Activated CD4-positive, CD25-positive, alpha-beta regulatory T cell treated with anti-CD3 and anti-CD28 coated beads, Interleukin-2, amount 50 U/mL, for 72 hours (primary cell): ENCODE measurements at regions not wholly inside any gene's neighbourhood (a gene's known extent, or its start where the extent isn't known, plus 50 kb on each side); places are given as distances from the start of the nearest gene placed in this dataset.
"Not testable (repeated sequence)": the region's sequence is repeated elsewhere in the genome, so short reads cannot be mapped to it uniquely, and the experiment has no call there.

Experiments used
- DNase-seq: peaks from one replicate; pipeline ENCODE4 v3.0.0; 2021

- no peak for DNase-seq
These were observed 103.5 kb upstream of the TRIB2 start for GRCh38 chr2:12613137-12613835.

GRCh38 chr2:12615509-12615908, 101.2 kb upstream of the TRIB2 start:
- DNase-seq, result no peak

- DNase-seq, result no peak
These were observed 100.1 kb upstream of the TRIB2 start for GRCh38 chr2:12616456-12617156.

- no peak for DNase-seq
These were observed 99.4 kb upstream of the TRIB2 start for GRCh38 chr2:12617366-12617765.

GRCh38 chr2:12617853-12618252, 98.9 kb upstream of the TRIB2 start:
- DNase-seq, result no peak

GRCh38 chr2:12618576-12618975, 98.2 kb upstream of the TRIB2 start:
- DNase-seq, result no peak

- DNase-seq, result no peak
These were observed 96.8 kb upstream of the TRIB2 start for GRCh38 chr2:12619975-12620374.

- DNase-seq, result no peak
These were observed 96.0 kb upstream of the TRIB2 start for GRCh38 chr2:12620759-12621158.

- DNase-seq, result no peak
These were observed 93.7 kb upstream of the TRIB2 start for GRCh38 chr2:12623051-12623450.

GRCh38 chr2:12624384-12624783, 92.4 kb upstream of the TRIB2 start:
- no peak for DNase-seq

- DNase-seq, result no peak
These were observed 91.7 kb upstream of the TRIB2 start for GRCh38 chr2:12624905-12625598.

GRCh38 chr2:12628541-12628940, 88.2 kb upstream of the TRIB2 start:
- not testable (repeated sequence) for DNase-seq

GRCh38 chr2:12636837-12637581, 79.7 kb upstream of the TRIB2 start:
- DNase-seq, result no peak

- no peak for DNase-seq
These were observed 79.0 kb upstream of the TRIB2 start for GRCh38 chr2:12637754-12638153.

- DNase-seq, result no peak
These were observed 75.3 kb upstream of the TRIB2 start for GRCh38 chr2:12641441-12641840.

GRCh38 chr2:12642332-12642731, 74.4 kb upstream of the TRIB2 start:
- DNase-seq, result no peak

GRCh38 chr2:12642859-12643258, 73.9 kb upstream of the TRIB2 start:
- DNase-seq, result no peak

GRCh38 chr2:12649602-12650400, 66.9 kb upstream of the TRIB2 start:
- DNase-seq, result no peak

GRCh38 chr2:12651641-12652040, 65.1 kb upstream of the TRIB2 start:
- DNase-seq, result no peak

GRCh38 chr2:12652723-12653122, 64.0 kb upstream of the TRIB2 start:
- DNase-seq, result no peak

- no peak for DNase-seq
These were observed 59.2 kb upstream of the TRIB2 start for GRCh38 chr2:12657560-12657959.

GRCh38 chr2:12658310-12658945, 58.3 kb upstream of the TRIB2 start:
- no peak for DNase-seq
